Tibial artery (tissue), 4 donors: ENCODE measurements at regions not wholly inside any gene's neighbourhood (a gene's known extent, or its start where the extent isn't known, plus 50 kb on each side); places are given as distances from the start of the nearest gene placed in this dataset.

ENCODE experiments used
- DNase-seq, 2 donors: peaks; one replicate each; pipeline ENCODE4 v3.0.0-alpha.2; 2019
- H3K27ac ChIP-seq, 2 donors: fragments of 200-600 bp; sonication (generic) in 1 of 2; 1 replicate in 1 of 2; 2 replicates in 1 of 2; pipeline ENCODE4 v1.5.1; 2018 to 2019; ENCODE audit warnings: mild to moderate bottlenecking in 1 of 2
- H3K27me3 ChIP-seq, 2 donors: fragments of 200-600 bp; sonication (generic) in 1 of 2; one replicate each; pipeline versions ENCODE4 v1.5.1 to v1.6.0; 2016 to 2019
- H3K36me3 ChIP-seq, 3 donors: fragments of 200-600 bp; sonication (generic) in 2 of 3; one replicate each; pipeline ENCODE4 v1.5.1; 2016 to 2019; ENCODE audit warnings: mild to moderate bottlenecking in 2 of 3
- H3K4me1 ChIP-seq, 4 donors: fragments of 200-600 bp; sonication (generic) in 2 of 4; 1 replicate in 3 of 4; 2 replicates in 1 of 4; pipeline ENCODE4 v1.5.1; 2016 to 2019
- H3K4me3 ChIP-seq, 2 donors: fragments of 200-600 bp; sonication (generic) in 1 of 2; 1 replicate in 1 of 2; 2 replicates in 1 of 2; pipeline ENCODE4 v1.5.1; 2018 to 2019; ENCODE audit warnings: mild to moderate bottlenecking in 2 of 2
- H3K9me3 ChIP-seq, 3 donors: fragments of 200-600 bp; sonication (generic) in 1 of 3; one replicate each; pipeline ENCODE4 v1.5.1; 2016 to 2019
- intact Hi-C: fragments of 100-400 bp; cut with DNase I; formaldehyde crosslinking; loops from one replicate; pipeline ENCODE4 v1.15.0; 2023; ENCODE audit warnings: low total_unique reads
- TF ChIP-seq, protein P1 (sequence below), 2 experiments: fragments of 200-600 bp in 1 of 2; fragments of 450-650 bp in 1 of 2; IDR thresholded peaks; one replicate each; pipeline ENCODE4 v1.5.1; 2017 to 2019; ENCODE audit warnings: antibody characterized with exemption in 2 of 2, mild to moderate bottlenecking in 1 of 2, moderate library complexity in 1 of 2

DNA sequence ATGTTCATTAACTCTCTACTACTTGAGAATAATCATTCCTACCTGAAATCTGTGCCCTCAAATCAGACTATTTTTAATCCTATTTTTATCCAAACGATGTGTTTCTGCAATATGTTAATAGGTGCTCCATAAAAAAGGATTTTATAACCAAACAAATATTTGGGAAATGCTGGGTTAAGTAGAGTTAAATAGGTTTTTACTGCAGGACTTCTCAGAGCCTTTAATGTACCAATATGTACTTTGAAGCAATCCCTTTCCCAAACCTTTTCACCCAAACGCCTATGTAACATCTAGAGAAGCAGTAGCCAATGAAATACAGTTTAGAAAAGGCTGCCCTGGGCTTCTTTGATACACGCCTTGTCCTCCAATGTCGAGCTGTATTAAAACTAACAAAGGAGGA, 182.5 kb downstream of the SP3 start:
- Histone ChIP-seq H3K27me3 (peaks cover 0 to 5% of the 10 kb centered on the region in 2 donors), H3K4me1 (no peaks in the 10 kb centered on the region), H3K36me3 (no peaks in the 10 kb centered on the region), H3K27ac (no peak overlapping the region), H3K4me3 (no peak overlapping the region), H3K9me3 (peaks cover 0 to 8% (median 0%) of the 10 kb centered on the region in 3 donors)
- intact Hi-C loops, result no loop called here
- TF ChIP-seq, protein P1, sequence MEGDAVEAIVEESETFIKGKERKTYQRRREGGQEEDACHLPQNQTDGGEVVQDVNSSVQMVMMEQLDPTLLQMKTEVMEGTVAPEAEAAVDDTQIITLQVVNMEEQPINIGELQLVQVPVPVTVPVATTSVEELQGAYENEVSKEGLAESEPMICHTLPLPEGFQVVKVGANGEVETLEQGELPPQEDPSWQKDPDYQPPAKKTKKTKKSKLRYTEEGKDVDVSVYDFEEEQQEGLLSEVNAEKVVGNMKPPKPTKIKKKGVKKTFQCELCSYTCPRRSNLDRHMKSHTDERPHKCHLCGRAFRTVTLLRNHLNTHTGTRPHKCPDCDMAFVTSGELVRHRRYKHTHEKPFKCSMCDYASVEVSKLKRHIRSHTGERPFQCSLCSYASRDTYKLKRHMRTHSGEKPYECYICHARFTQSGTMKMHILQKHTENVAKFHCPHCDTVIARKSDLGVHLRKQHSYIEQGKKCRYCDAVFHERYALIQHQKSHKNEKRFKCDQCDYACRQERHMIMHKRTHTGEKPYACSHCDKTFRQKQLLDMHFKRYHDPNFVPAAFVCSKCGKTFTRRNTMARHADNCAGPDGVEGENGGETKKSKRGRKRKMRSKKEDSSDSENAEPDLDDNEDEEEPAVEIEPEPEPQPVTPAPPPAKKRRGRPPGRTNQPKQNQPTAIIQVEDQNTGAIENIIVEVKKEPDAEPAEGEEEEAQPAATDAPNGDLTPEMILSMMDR (IDR thresholded peaks at IDR 0.05), result no peak
- DNase-seq, result no peak

- Histone ChIP-seq H3K9me3 (peaks cover 0 to 8% (median 0%) of the 10 kb centered on the region in 3 donors), H3K36me3 (no peaks in the 10 kb centered on the region), H3K4me3 (no peak overlapping the region), H3K27me3 (peaks cover 0 to 5% of the 10 kb centered on the region in 2 donors), H3K27ac (no peak overlapping the region), H3K4me1 (no peaks in the 10 kb centered on the region)
- intact Hi-C loops, result no loop called here
- TF ChIP-seq, protein P1 (IDR thresholded peaks at IDR 0.05), result no peak
- no peak for DNase-seq
These were observed 181.8 kb downstream of the SP3 start for GRCh38 chr2:173783382-173783781.

DNA sequence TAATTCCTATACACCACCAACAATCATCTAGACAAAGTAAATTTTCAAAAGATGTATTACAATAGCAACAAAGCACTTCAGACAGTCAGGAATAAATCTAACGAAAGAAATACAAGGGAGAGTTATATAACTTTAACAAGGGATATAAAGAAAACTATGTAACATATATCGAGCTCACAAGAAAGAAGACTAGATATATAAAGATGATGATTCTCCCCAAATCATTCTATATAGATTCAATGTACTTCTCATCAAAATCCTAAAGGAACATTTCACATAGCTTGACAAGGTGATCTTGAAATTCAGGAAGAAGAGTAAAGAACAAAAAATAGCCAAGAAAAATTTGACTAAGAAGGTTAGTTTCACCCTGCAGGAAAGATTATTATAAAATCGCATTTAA, 179.4 kb downstream of the SP3 start:
- Histone ChIP-seq H3K9me3 (peaks cover 0 to under 1% (median 0%) of the 10 kb centered on the region in 3 donors), H3K4me1 (no peaks in the 10 kb centered on the region), H3K36me3 (no peaks in the 10 kb centered on the region), H3K27ac (no peak overlapping the region), H3K4me3 (no peak overlapping the region), H3K27me3 (peaks cover 0 to 5% of the 10 kb centered on the region in 2 donors)
- TF ChIP-seq, protein P1 (IDR thresholded peaks at IDR 0.05), result no peak
- intact Hi-C loops, result no loop called here
- no peak for DNase-seq

GRCh38 chr2:173791502-173791901, 173.7 kb downstream of the SP3 start:
- Histone ChIP-seq H3K36me3 (no peaks in the 10 kb centered on the region), H3K27me3 (no peaks in the 10 kb centered on the region), H3K4me1 (no peaks in the 10 kb centered on the region), H3K4me3 (no peak overlapping the region), H3K9me3 (no peaks in the 10 kb centered on the region), H3K27ac (no peak overlapping the region)
- intact Hi-C loops, result no loop called here
- TF ChIP-seq, protein P1 (IDR thresholded peaks at IDR 0.05), result no peak
- no peak for DNase-seq

DNA sequence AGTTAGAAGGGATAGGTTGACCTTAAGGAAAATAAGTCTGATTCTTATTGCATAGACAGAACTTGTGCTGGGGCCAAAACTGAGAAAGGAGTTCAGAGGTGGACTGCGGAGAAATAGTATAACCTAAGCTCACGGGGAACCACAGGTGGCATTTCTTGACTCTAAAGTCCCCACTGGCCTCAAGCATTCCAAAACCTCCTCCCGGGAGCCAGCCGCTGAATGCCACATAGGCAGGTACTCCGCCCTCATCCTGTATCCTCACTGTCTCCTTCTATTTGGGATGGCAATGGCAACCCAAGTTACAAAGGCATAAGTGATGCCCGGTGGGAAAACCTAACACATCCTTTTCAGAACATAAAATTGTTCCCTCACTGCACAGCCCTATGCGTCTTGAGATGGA, 173.0 kb downstream of the SP3 start:
- intact Hi-C loops, result no loop called here
- H3K4me1 ChIP-seq, result no peaks in the 10 kb centered on the region
- TF ChIP-seq, protein P1 (IDR thresholded peaks at IDR 0.05), result no peak

DNA sequence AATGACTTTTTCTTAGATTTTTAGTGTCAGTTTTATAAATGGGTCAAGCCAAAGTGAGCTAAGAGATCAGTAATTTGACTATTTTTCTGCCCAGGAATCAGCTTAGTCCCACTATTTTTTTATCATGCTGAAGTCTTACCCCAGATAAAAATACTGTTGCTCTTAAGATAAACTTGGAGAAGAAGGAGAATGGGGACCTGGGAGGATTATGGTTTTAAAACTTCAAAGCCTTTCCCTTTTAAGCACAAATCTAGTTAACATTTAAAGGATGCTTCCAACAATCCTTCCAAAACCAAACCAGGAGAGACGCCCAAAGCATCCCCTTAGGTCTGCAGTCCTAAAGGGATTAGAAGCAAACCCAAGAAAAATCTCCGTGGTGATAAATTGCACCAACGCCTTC, 172.4 kb downstream of the SP3 start:
- Histone ChIP-seq H3K9me3 (no peaks in the 10 kb centered on the region), H3K4me1 (no peaks in the 10 kb centered on the region), H3K27me3 (no peaks in the 10 kb centered on the region), H3K4me3 (no peak overlapping the region), H3K36me3 (no peaks in the 10 kb centered on the region), H3K27ac (no peak overlapping the region)
- intact Hi-C loops, result no loop called here
- TF ChIP-seq, protein P1 (IDR thresholded peaks at IDR 0.05), result no peak
- DNase-seq, result no peak

More for the DNA sequence above, 173.0 kb downstream of the SP3 start:
- no peak for DNase-seq
- H3K4me3 ChIP-seq, result no peak overlapping the region
- H3K36me3 ChIP-seq, result no peaks in the 10 kb centered on the region
- H3K27ac ChIP-seq, result no peak overlapping the region
- H3K27me3 ChIP-seq, result no peaks in the 10 kb centered on the region
- no peaks in the 10 kb centered on the region for H3K9me3 ChIP-seq
